A549 (cell line): ENCODE measurements at regions not wholly inside any gene's neighbourhood (a gene's known extent, or its start where the extent isn't known, plus 50 kb on each side); places are given as distances from the start of the nearest gene placed in this dataset.

Experiments
- ATAC-seq, 2 experiments: fragments of 200-7000 bp in 1 of 2; fragments of >200 bp in 1 of 2; cut with Nextera tagmentation in 1 of 2; cut with Tn5 transposase in 1 of 2; 3 replicates each; pipeline versions ENCODE4 v1.8.0 to v1.9.1; 2018 to 2020; ENCODE audit warnings: mild to moderate bottlenecking in 1 of 2, moderate library complexity in 1 of 2
- CTCF ChIA-PET: fragments of 300-600 bp; sonication (Branson Sonifier 250); formaldehyde crosslinking; extraction: SDS; loops from one replicate; lab custom pipeline; 2021; ENCODE audit warnings: antibody characterized with exemption, inconsistent platforms; lab: Yijun Ruan, JAX
- POLR2A ChIA-PET: fragments of 350-600 bp; formaldehyde crosslinking; extraction: SDS; loops from one replicate; lab custom pipeline; 2021; ENCODE audit warnings: antibody characterized with exemption, inconsistent platforms; lab: Yijun Ruan, JAX
- DNase-seq, 2 experiments: peaks; one replicate each; pipeline versions ENCODE4 v3.0.0 to v3.0.0-alpha.2; 2011 to 2016; ENCODE audit warnings: low read depth in 1 of 2, low spot score in 1 of 2
- FAIRE-seq: peaks from 2 replicates; lab custom pipeline; 2011; peaks lifted over from hg19 to GRCh38; lab: Jason Lieb, UNC
- H3K27ac ChIP-seq, 2 experiments: fragments of >200 bp; sonication (Bioruptor Twin); formaldehyde crosslinking; 3 replicates each; pipeline ENCODE4 v1.5.1; 2016 to 2017
- H3K4me1 ChIP-seq: fragments of >200 bp; sonication (Bioruptor Twin); formaldehyde crosslinking; 3 replicates; pipeline ENCODE4 v1.6.1; 2016
- H3K4me2 ChIP-seq: fragments of >200 bp; sonication (Bioruptor Twin); formaldehyde crosslinking; 3 replicates; pipeline ENCODE4 v1.6.1; 2016
- H3K4me3 ChIP-seq: fragments of >200 bp; sonication (Bioruptor Twin); formaldehyde crosslinking; 3 replicates; pipeline ENCODE4 v1.5.1; 2016
- H3K9me3 ChIP-seq: fragments of >200 bp; sonication (Bioruptor Twin); formaldehyde crosslinking; 3 replicates; pipeline ENCODE4 v1.6.1; 2016
- ATOH8 ChIP-seq: fragments of 250-450 bp; sonication (Bioruptor Pico); IDR thresholded peaks from 2 replicates; pipeline ENCODE4 v1.5.0; 2020; ENCODE audit warnings: low read depth, mild to moderate bottlenecking, moderate library complexity
- BCL3 ChIP-seq: fragments of >200 bp; sonication (Bioruptor Twin); formaldehyde crosslinking; IDR thresholded peaks from 3 replicates; pipeline ENCODE4 v1.6.1; 2016
- EHF ChIP-seq: fragments of 250-450 bp; sonication (Bioruptor Pico); IDR thresholded peaks from 2 replicates; pipeline ENCODE4 v1.5.0; 2020; ENCODE audit warnings: mild to moderate bottlenecking
- EP300 ChIP-seq, 2 experiments: fragments of >200 bp; sonication (Bioruptor Twin); formaldehyde crosslinking; IDR thresholded peaks; 2 replicates in 1 of 2; 3 replicates in 1 of 2; pipeline ENCODE4 v1.6.1; 2016 to 2017
- FOSB ChIP-seq: fragments of 250-450 bp; sonication (Bioruptor Pico); IDR thresholded peaks from 2 replicates; pipeline ENCODE4 v1.5.0; 2020; ENCODE audit warnings: mild to moderate bottlenecking, moderate library complexity
- HDAC2 ChIP-seq: fragments of 200-600 bp; sonication (generic); IDR thresholded peaks from 2 replicates; pipeline ENCODE4 v1.6.1; 2016
- HMGXB4 ChIP-seq: fragments of 250-450 bp; sonication (Bioruptor Pico); IDR thresholded peaks from 2 replicates; pipeline ENCODE4 v1.5.0; 2021; ENCODE audit warnings: mild to moderate bottlenecking, moderate library complexity, borderline replicate concordance
- HOXA7 ChIP-seq: fragments of 250-450 bp; sonication (Bioruptor Pico); IDR thresholded peaks from 2 replicates; pipeline ENCODE4 v1.5.0; 2020; ENCODE audit warnings: mild to moderate bottlenecking, moderate library complexity
- HOXB5 ChIP-seq: fragments of 250-450 bp; sonication (Bioruptor Pico); IDR thresholded peaks from 2 replicates; pipeline ENCODE4 v1.5.0; 2020; ENCODE audit warnings: mild to moderate bottlenecking, moderate library complexity
- KDM5A ChIP-seq: fragments of 200-600 bp; sonication (generic); IDR thresholded peaks from 2 replicates; pipeline ENCODE4 v1.6.1; 2016; ENCODE audit warnings: antibody characterized with exemption, mild to moderate bottlenecking
- MAFK ChIP-seq: fragments of 450-650 bp; IDR thresholded peaks from 2 replicates; pipeline ENCODE4 v1.6.1; 2014; ENCODE audit not compliant: partially characterized antibody
- NPAS2 ChIP-seq: fragments of 250-450 bp; sonication (Bioruptor Pico); IDR thresholded peaks from 2 replicates; pipeline ENCODE4 v1.8.0; 2022; ENCODE audit warnings: mild to moderate bottlenecking, moderate library complexity, borderline replicate concordance
- PBX3 ChIP-seq: IDR thresholded peaks from 2 replicates; pipeline ENCODE4 v1.6.1; 2012
- RAD21 ChIP-seq, 2 experiments: fragments of >200 bp in 1 of 2; sonication (Bioruptor Twin) in 1 of 2; formaldehyde crosslinking in 1 of 2; IDR thresholded peaks in 1 of 2; conservative IDR thresholded peaks in 1 of 2; 2 replicates in 1 of 2; 3 replicates in 1 of 2; pipeline ENCODE4 v1.6.1; 2012 to 2018; ENCODE audit warnings: inconsistent platforms in 1 of 2
- RARB ChIP-seq: fragments of 250-450 bp; sonication (Bioruptor Pico); IDR thresholded peaks from 2 replicates; pipeline ENCODE4 v1.8.0; 2021; ENCODE audit warnings: mild to moderate bottlenecking, moderate library complexity
- USF2 ChIP-seq: fragments of 450-650 bp; IDR thresholded peaks from 2 replicates; pipeline ENCODE4 v1.6.1; 2014; ENCODE audit warnings: antibody characterized with exemption
- WGBS: methylation state at CpG from one replicate; pipeline ENCODE4 v1.1.6; 2017; ENCODE audit errors: missing lambda C conversion rate; 5-methylcytosine and 5-hydroxymethylcytosine counted together

- FAIRE-seq, result no peak
- POLR2A ChIA-PET, result interaction anchor here (0.6 to 3.4 kb wide), 9 partner anchors 37 to 219 kb away, joined by 3 to 52 read pairs (median 7); partner anchors contain the start of gene MKLN1
- H3K4me1 ChIP-seq, result peaks cover 34% of the 10 kb centered on the region
- H3K27ac ChIP-seq, result peak overlapping the region; percentile 98 to 99
- no peaks in the 10 kb centered on the region for H3K9me3 ChIP-seq
- DNase-seq, result peak in 1 of 2 experiments; percentile 39
- ATAC-seq, result no peak
- peak overlapping the region; percentile 98 for H3K4me2 ChIP-seq
- TF ChIP-seq HDAC2 (0 out of 2 replicates have a peak, but pooled peaks have one; percentile 39), MAFK (peak; percentile 66), RAD21 (conservative IDR thresholded peaks at IDR 0.05 in 1 of 2, IDR thresholded peaks at IDR 0.05 in 1 of 2) (no peak), EP300 (IDR thresholded peaks at IDR 0.05) (no peak), RARB (CRISPR knock-in tag) (0 out of 2 replicates have a peak, but pooled peaks have one; percentile 28), PBX3 (no peak), ATOH8 (CRISPR knock-in tag) (no peak), HOXB5 (CRISPR knock-in tag) (0 out of 2 replicates have a peak, but pooled peaks have one; percentile 8)
- TF ChIP-seq, all 56 proteins: peak for 4
- 3% methylated on average over 30 of the region's 30 CpGs for WGBS
- H3K4me3 ChIP-seq, result peak overlapping the region; percentile 78
- CTCF ChIA-PET, result interaction anchor here (1.1 to 1.8 kb wide), 4 partner anchors 11 to 195 kb away, joined by 3 to 11 read pairs (median 4); no protein-coding TSS in a partner anchor
Observed at GRCh38 chr7:131108212-131108940, 219.3 kb upstream of the MKLN1 start.

GRCh38 chr7:131109011-131109758 is 218.5 kb upstream of the MKLN1 start:
- WGBS, result 4% methylated on average over 4 of the region's 6 CpGs
- Histone ChIP-seq H3K9me3 (no peaks in the 10 kb centered on the region), H3K4me3 (peak overlapping the region; percentile 78), H3K27ac (peak overlapping the region; percentile 98 to 99), H3K4me2 (peak overlapping the region; percentile 98)
- no peak for DNase-seq
- FAIRE-seq, result no peak
- TF ChIP-seq PBX3, result no peak
- peak; percentile 83; the same call in 1 of the 2 replicates for TF ChIP-seq FOSB (CRISPR knock-in tag)
- no peak for TF ChIP-seq KDM5A
- TF ChIP-seq BCL3, result peak; percentile 42; the same call in 1 of the 3 replicates
- TF ChIP-seq EHF (CRISPR knock-in tag), result peak; percentile 64; the same call in 1 of the 2 replicates
- TF ChIP-seq HOXA7 (CRISPR knock-in tag), result peak; percentile 77; the same call in 1 of the 2 replicates
- TF ChIP-seq HMGXB4 (CRISPR knock-in tag), result peak; percentile 53; the same call in 1 of the 2 replicates
- TF ChIP-seq USF2, result no peak
- TF ChIP-seq NPAS2, result no peak
- TF ChIP-seq, all 56 proteins: peak for 5
- CTCF ChIA-PET, result interaction anchor here (0.9 to 1.8 kb wide), 5 partner anchors 12 to 80 kb away, joined by 3 to 11 read pairs (median 6); no protein-coding TSS in a partner anchor
- peaks cover 26% of the 10 kb centered on the region for H3K4me1 ChIP-seq
- peak in 1 of 2 experiments; percentile 6; a peak in 3 of 6 replicates for ATAC-seq
- POLR2A ChIA-PET, result interaction anchor here (0.5 to 3.4 kb wide), 22 partner anchors 18 to 218 kb away, joined by 3 to 52 read pairs (median 4); partner anchors contain the start of gene MKLN1
